HG03103 (cell line): ENCODE measurements at regions not wholly inside any gene's neighbourhood (a gene's known extent, or its start where the extent isn't known, plus 50 kb on each side); places are given as distances from the start of the nearest gene placed in this dataset.

ENCODE experiments used
- ATAC-seq: cut with Tn5 transposase; IDR thresholded peaks from one replicate; pipeline ENCODE4 v1.9.1; 2021; ENCODE audit warnings: low read depth; ENCODE audit not compliant: unreplicated experiment

DNA sequence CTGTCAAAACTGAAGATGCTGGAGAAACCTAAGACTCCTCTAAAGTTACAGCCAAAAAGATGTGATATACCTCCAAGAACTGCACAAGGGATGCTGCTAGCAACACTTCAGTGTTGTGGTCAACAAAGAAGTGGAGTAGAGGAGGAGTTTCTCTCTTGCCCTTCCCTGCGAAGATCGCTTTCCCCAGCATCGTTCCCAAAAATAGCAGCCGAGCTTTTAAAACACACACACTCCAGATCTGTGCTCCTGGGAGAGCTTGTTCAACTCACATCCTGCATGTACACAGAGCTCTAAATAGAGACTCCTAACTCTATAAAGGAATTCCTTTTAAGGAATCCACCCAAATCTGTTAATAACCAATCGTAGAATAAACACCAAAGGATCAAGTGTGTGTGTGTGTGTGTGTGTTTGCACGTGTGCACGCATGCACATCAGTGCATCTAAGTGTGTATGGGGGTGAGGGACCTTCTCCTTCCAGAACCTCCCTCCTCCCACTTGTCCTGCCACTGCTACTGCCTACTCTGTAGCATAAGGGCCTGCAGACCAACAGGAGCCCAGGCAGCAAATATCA, 58.5 kb downstream of the PSMG1 start:
- ATAC-seq: no peak

- no peak for ATAC-seq
Measured at GRCh38 chr21:39123375-39123774, 59.9 kb downstream of the PSMG1 start.

DNA sequence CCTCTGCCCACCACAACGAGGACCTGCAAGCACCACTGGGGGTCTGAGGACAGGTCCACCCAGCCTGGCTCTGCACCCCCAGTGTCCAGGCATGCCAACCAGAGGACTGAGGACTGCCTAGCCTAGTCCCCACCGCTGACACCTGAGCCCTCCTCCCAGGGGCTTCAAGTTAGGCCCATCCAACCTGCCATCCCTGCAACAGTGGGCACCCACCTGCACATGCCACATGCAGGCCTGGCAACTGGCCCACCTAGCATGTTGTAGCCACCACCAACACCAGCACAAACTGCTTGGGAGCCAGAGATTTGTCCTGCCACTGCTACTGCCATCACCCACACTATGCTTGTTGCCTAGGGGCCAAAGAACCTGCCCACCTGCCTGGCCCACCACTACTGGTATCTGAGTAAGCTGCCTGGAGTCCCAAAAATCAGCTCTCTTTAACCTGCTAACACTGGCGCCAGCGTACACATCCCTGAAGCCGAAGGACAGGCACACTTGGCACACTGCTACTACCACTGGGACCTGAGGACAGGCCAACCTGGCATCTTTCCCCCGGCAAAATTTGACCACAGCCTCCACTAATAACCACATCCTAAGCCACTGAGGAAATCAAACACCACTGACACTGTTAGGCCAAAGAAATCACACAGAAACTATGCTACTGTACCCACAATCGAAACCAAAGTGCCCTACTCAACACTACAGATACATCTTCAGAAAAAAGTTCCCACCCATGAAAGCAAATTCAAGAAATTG, 61.5 kb downstream of the PSMG1 start:
- ATAC-seq: no peak

- ATAC-seq: no peak
Measured at GRCh38 chr21:39120876-39121599, 62.2 kb downstream of the PSMG1 start.

DNA sequence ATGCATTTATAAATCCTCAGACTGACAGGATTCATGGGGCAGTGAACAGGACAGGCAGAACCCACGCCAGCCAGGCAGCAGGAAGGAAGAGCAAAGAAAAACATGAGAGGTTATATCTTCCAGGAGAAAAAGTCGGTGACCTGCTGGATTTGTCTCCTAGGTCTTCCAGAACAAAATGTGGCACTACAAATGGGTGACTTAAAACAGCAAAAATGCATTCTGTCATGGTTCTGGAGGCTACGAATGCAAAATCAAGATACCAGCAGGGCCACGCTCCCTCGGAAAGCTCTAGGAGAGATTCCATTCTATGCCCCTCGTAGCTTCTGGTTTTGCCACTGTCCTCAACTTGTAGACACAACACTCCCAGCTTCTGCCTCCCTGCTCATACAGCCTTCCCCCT, 63.4 kb downstream of the PSMG1 start:
- ATAC-seq: no peak

GRCh38 chr21:39118604-39119215, 64.5 kb downstream of the PSMG1 start:
- no peak for ATAC-seq

DNA sequence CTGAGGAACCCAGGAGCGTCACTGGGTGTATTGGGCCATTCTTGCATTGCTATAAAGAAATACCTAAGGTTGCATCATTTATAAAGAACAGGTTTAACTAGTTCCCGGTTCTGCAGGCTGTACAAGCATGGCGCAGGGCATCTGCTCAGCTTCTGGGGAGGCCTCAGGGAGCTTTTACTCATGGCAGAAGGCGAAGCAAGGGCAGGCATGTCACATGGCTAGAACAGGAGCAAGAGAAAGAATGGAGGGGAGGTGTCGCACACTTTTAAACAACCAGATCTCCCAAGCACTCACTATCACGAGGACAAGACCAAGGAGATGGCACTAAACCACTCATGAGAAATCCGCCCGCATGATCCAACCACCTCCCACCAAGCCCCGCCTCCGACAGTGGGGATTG, 65.2 kb downstream of the PSMG1 start:
- ATAC-seq: no peak

DNA sequence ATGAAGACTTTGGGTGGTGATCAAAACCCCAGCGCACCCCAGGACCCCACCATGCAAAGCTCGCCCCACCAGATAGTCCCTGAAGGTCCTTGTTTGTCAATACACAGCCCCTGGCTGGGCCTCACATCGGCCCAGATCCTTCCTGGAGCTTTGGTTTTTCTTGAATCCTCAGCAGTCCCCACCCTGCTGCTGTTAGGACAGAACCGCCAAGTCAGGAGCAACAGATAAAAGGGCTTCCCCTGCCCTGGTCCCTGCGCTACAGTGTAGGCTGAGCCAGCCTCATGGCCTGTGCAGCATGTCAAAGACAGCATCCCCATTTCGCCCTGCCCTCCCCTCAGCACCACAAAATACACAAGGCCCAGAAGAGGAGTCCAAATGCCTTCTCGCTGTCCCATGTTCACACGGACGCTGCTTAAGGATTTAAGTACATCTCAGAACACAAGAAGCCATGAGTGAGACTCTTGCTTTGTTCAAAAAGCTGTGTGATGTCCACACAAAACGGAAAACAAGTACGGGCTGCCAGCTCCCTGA, 65.7 kb downstream of the PSMG1 start:
- ATAC-seq: no peak

- ATAC-seq: no peak
Measured at GRCh38 chr21:39116761-39117439, 66.4 kb downstream of the PSMG1 start.

- no peak for ATAC-seq
Measured at GRCh38 chr21:39115576-39116235, 67.5 kb downstream of the PSMG1 start.

DNA sequence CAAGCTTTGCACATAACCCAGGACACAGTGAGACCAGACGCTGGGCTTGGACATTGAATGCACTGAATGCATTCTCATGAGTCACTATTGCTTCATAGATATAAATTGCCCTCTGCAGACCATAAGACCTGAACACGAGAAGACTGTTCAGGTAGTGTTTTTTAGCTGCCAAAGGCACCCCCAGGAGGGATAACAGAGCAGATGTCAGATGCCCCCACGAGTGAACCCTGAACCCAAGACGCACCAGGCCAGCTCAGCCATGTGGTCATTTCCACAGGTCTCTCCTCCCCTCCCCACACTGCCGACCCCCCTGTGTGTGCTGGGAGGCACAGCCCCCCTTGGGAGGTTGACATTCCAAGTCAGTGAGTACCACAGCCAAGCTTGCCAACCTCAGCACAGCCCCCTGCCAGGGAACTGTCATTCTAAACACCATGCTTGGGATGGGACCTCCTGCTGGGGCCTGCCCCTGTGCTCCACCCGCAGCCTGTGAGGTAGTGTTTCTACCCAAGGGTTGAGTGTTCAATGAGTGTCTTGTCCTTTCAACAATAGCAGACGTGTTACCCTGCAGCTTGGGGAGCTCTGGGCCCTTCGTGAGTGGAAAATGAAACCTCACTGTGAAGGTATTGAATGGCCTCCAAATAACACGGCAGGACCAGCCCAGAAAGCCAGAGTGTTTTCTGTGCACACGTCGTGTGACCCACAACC, 68.2 kb downstream of the PSMG1 start:
- no peak for ATAC-seq

GRCh38 chr21:39111931-39112550, 71.2 kb downstream of the PSMG1 start:
- ATAC-seq: no peak

DNA sequence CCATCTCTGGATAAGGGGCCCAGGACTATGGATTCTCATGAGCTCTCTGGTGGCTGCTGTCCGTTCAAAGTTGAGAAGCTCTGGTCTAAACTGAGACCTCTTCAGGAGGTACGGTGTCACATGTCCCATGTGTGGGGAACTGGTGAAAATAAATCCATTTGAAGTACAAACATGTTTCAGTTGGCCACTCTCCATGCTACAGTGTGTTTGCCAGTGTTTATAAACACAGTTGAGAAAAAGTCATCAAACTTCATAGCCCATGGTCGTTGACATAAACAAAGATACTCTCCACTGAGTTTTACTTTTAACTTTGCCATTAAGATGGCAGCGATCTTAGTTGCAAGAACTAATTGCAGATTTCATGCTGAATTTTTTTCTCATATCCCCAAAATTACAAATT, 72.8 kb downstream of the PSMG1 start:
- no peak for ATAC-seq

GRCh38 chr21:39109596-39110210, 73.5 kb downstream of the PSMG1 start:
- ATAC-seq: no peak

DNA sequence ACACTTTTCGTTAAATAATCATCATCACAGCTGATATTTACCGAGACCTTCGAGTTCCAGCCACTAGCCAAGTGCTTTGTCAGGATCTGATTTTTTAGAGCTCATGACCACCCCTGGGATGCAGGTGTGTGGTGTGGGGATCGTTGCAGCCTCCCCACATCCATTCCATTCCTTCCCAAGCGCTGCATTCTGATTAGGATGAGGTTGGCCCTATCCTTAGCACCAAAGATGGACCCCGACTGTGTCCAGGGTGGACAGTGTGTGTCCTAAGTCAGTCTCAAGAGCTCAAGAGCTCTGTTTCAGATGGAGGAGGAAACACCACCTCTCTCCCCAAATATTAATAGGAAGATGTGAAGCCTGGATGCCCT, 74.1 kb downstream of the PSMG1 start:
- no peak for ATAC-seq

- ATAC-seq: no peak
Measured at GRCh38 chr21:39108291-39109162, 74.7 kb downstream of the PSMG1 start.

DNA sequence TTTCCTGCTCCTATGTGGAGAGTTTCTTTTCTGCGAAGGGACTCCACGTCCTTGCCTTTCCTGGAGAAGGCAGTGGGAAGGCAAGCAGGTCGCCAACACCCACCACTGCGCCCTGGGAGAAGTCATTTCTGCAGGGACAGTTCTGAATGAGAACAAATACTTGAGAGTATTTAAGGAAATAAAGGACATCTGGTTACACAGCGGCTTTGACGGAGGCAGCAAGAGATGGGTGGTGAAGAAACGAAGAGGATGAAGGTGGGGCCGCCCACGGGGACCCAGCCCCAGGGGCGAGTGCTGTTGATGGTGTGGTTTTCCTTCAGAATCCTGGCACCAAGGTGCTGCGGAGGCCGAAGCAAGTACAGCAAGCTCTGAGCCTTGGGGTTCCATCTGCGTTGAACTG, 75.5 kb downstream of the PSMG1 start:
- ATAC-seq: no peak
